Activated naive CD8-positive, alpha-beta T cell (primary cell): ENCODE measurements at regions not wholly inside any gene's neighbourhood (a gene's known extent, or its start where the extent isn't known, plus 50 kb on each side); places are given as distances from the start of the nearest gene placed in this dataset.
"Not testable (repeated sequence)": the region's sequence is repeated elsewhere in the genome, so short reads cannot be mapped to it uniquely, and the experiment has no call there.

Experiments
- H3K27ac Mint-ChIP-seq: one replicate; pipeline ENCODE4 v1.8.0; 2021; ENCODE audit warnings: mixed read lengths
- H3K27me3 Mint-ChIP-seq: one replicate; pipeline ENCODE4 v1.8.0; 2021; ENCODE audit warnings: mixed read lengths
- H3K36me3 Mint-ChIP-seq: one replicate; pipeline ENCODE4 v1.8.0; 2021; ENCODE audit warnings: mixed read lengths
- H3K4me1 Mint-ChIP-seq: one replicate; pipeline ENCODE4 v1.8.0; 2021; ENCODE audit warnings: low read depth, mixed read lengths
- H3K4me3 Mint-ChIP-seq: one replicate; pipeline ENCODE4 v1.8.0; 2021; ENCODE audit warnings: mild to moderate bottlenecking, mixed read lengths
- H3K9me3 Mint-ChIP-seq: one replicate; pipeline ENCODE4 v1.8.0; 2021; ENCODE audit warnings: low read depth, mixed read lengths

GRCh38 chr9:101916948-101917347 lies 178.5 kb upstream of the GRIN3A start:
- H3K4me1 Mint-ChIP-seq: not testable (repeated sequence)

DNA sequence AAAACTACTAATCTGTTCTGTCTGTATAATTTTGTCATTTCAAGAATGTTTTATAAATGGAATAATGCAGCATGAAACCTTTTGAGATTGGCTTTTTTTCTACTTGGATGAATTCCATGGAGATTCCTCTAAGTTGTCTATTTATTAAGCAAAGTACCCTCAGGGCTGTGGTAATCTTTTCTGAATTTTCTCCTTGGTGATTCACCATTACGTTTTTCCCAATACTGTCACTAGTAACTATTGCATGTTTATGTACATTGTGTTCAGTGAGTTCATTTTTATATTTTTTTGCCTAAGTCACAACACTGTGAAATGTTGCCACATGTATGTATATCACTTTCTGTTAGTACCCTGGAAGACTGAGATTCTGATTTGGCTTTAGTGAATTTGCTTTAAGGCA lies 177.0 kb upstream of the GRIN3A start:
- Mint-ChIP-seq H3K9me3 (no peaks in the 10 kb centered on the region), H3K36me3 (no peaks in the 10 kb centered on the region), H3K4me1 (no peaks in the 10 kb centered on the region), H3K4me3 (no peak overlapping the region), H3K27ac (no peak overlapping the region), H3K27me3 (no peaks in the 10 kb centered on the region)

More at GRCh38 chr9:101916948-101917347, 178.5 kb upstream of the GRIN3A start:
- not testable (repeated sequence) for H3K27me3 Mint-ChIP-seq, H3K36me3 Mint-ChIP-seq, H3K9me3 Mint-ChIP-seq, H3K27ac Mint-ChIP-seq, H3K4me3 Mint-ChIP-seq

DNA sequence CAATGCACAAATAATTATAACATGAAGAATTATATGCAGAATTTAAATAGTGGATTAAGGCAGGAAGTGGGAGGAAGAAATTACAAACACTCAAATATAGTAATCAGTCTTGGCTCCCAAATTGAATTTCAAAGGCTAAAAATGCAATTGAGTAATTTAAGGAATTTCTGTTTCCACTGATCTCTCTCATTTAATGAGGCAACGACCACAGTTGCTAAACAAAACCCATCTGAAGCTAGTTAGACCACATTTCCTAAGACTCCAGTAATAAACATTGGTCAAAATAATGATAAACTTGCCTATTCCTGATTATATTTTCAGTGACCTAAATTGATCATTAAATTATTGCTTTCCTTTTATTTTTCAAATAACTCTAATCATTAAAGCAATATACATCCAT lies 174.3 kb upstream of the GRIN3A start:
- no peak overlapping the region for H3K27ac Mint-ChIP-seq
- H3K4me3 Mint-ChIP-seq: no peak overlapping the region
- H3K9me3 Mint-ChIP-seq: peaks cover 2% of the 10 kb centered on the region
- H3K27me3 Mint-ChIP-seq: no peaks in the 10 kb centered on the region
- H3K4me1 Mint-ChIP-seq: no peaks in the 10 kb centered on the region
- H3K36me3 Mint-ChIP-seq: no peaks in the 10 kb centered on the region

DNA sequence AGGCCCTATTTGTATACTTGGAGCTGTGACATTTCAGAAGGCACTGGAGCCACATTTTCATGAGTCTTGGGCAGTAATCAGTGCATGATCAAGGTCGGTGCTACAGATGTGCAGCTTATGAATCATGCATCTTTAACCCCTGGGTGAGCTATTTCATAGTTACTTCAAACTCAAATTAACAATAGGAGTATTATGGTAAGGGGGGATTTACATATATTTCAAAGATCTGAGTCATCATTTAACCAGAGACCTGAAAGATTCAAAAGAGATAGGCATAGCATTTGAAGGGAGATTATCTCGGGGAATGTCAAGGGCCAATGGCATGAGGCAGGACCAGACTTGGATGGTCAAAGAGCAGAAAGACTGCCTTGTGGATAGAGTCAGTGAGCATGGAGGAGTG lies 169.0 kb upstream of the GRIN3A start:
- Mint-ChIP-seq H3K36me3 (no peaks in the 10 kb centered on the region), H3K27ac (no peak overlapping the region), H3K4me3 (no peak overlapping the region), H3K27me3 (no peaks in the 10 kb centered on the region), H3K4me1 (no peaks in the 10 kb centered on the region), H3K9me3 (peaks cover 4% of the 10 kb centered on the region)

DNA sequence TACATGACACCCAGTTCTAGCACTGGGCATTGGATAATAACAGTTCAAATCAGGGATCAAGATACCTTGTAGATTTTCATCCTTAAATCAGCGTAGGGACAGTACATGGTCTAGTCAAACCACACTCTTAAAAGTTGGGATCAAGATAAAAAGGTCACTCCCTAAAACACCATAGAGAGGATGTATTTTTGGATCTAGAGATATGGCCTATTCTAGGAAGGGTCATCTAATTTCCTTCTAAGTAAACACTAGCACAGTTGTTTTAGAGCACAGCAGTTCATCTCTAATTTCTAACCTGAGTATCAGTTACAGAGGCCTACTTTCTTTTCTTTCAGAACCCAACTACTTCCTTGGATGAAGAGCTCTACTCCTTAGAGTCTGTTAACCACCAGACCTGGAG lies 166.4 kb upstream of the GRIN3A start:
- Mint-ChIP-seq H3K27ac (no peak overlapping the region), H3K9me3 (peaks cover 4% of the 10 kb centered on the region), H3K36me3 (no peaks in the 10 kb centered on the region), H3K27me3 (no peaks in the 10 kb centered on the region), H3K4me3 (no peak overlapping the region), H3K4me1 (no peaks in the 10 kb centered on the region)

DNA sequence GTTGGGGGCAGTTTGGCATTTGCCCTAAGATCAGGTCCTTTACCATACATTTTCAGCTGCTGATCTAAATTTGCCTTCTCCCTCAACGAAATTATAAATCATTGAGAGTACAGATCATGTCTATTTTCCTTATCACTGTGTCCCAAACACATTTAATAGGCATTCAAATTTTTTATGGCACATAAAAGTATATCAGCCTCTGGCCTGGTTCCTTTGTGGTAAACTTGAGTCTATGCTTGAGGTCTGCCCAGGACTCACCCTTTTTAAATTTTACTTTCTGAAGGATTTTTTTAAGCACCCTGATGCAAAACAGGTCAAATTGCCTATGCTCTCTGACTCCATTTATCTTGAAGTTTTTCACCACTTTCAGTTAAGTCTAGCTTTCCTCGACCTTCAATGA lies 163.6 kb upstream of the GRIN3A start:
- Mint-ChIP-seq H3K4me1 (no peaks in the 10 kb centered on the region), H3K9me3 (no peaks in the 10 kb centered on the region), H3K27ac (no peak overlapping the region), H3K36me3 (no peaks in the 10 kb centered on the region), H3K27me3 (no peaks in the 10 kb centered on the region), H3K4me3 (no peak overlapping the region)

DNA sequence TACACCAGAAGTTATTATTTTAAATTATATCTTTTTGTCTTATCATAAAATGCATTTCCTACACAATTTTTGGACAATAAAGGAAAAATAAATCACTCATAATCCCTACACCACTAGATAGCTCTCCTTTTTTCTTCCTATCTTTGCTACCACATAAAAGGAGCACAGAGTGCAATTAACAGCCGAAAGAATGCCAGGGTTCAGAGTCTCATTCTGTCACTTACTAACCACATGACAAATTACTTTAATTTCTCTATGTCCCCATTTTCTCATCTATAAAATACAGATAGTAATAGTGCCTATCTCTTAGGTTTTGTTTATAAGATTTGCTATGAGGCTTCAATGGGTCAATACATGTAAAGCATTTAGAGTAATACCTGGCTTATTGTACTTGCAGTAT lies 158.7 kb upstream of the GRIN3A start:
- Mint-ChIP-seq H3K36me3 (no peaks in the 10 kb centered on the region), H3K27ac (no peak overlapping the region), H3K4me1 (no peaks in the 10 kb centered on the region), H3K27me3 (no peaks in the 10 kb centered on the region), H3K9me3 (no peaks in the 10 kb centered on the region), H3K4me3 (no peak overlapping the region)

GRCh38 chr9:101893661-101894646 lies 155.5 kb upstream of the GRIN3A start:
- H3K4me3 Mint-ChIP-seq: no peak overlapping the region
- no peaks in the 10 kb centered on the region for H3K4me1 Mint-ChIP-seq
- no peak overlapping the region for H3K27ac Mint-ChIP-seq
- no peaks in the 10 kb centered on the region for H3K9me3 Mint-ChIP-seq
- no peaks in the 10 kb centered on the region for H3K27me3 Mint-ChIP-seq
- H3K36me3 Mint-ChIP-seq: no peaks in the 10 kb centered on the region

DNA sequence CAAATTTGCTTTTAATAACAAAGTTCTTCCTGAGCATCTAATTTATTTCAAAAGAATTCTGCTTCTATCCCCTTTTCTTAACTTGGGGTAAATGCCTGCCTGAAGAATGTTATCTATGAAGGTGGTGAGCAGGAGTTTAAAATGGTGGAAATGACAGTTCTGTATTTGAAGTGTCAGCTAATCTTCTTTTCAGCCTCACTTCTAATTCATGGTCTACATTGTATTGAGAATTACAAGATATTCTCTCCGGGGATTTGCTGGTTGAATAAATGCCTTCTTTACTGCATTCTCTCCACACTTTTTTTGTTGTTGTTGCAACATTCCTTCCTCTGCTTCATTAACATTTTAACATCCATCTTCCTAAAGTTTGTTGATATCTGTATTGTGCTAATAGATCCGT lies 143.1 kb upstream of the GRIN3A start:
- H3K4me3 Mint-ChIP-seq: no peak overlapping the region

DNA sequence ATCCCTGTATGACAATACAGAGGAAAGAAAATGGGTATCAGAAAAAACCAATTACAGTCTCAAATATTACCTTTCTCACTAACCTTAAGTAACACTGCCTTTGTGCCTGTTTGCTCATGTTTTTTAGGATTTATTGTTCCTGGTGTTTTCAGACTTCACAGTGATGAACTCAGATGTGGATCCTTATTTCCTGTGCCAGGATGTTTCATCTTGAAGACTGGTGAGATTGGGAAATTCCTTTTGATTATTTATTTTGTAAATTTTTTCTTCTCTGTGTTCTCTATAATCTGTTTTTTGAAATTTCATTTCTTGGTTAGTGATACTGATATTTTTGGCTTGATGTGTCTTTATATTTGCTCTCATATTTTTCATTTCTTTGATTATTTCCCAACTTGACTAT lies 142.4 kb upstream of the GRIN3A start:
- Mint-ChIP-seq H3K27me3 (peaks cover 1% of the 10 kb centered on the region), H3K4me1 (no peaks in the 10 kb centered on the region), H3K9me3 (no peaks in the 10 kb centered on the region), H3K27ac (no peak overlapping the region), H3K36me3 (no peaks in the 10 kb centered on the region), H3K4me3 (no peak overlapping the region)

More for the DNA sequence above, 143.1 kb upstream of the GRIN3A start:
- no peaks in the 10 kb centered on the region for H3K4me1 Mint-ChIP-seq
- H3K36me3 Mint-ChIP-seq: no peaks in the 10 kb centered on the region
- peaks cover 1% of the 10 kb centered on the region for H3K27me3 Mint-ChIP-seq
- no peaks in the 10 kb centered on the region for H3K9me3 Mint-ChIP-seq
- H3K27ac Mint-ChIP-seq: no peak overlapping the region

DNA sequence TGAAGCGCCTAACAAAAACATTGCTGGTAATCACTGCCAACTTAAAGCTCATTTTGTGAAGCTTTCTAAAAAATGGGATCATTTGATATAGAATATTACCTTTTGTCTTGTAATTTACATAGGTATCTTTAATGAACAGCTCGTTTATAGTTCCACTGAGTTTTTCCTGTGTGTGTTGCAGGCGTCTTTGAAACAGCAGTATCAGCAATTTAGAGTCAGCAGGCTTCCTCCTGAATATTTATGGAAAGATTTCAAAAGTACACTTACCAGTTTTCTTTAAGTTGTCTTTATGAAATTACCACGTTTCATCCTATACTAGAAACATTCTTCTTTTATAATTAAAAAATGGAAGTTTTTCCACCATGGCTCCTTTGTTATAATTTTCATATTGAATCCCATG lies 140.3 kb upstream of the GRIN3A start:
- peaks cover 1% of the 10 kb centered on the region for H3K27me3 Mint-ChIP-seq
- H3K27ac Mint-ChIP-seq: no peak overlapping the region
- no peaks in the 10 kb centered on the region for H3K9me3 Mint-ChIP-seq
- H3K36me3 Mint-ChIP-seq: no peaks in the 10 kb centered on the region
- no peaks in the 10 kb centered on the region for H3K4me1 Mint-ChIP-seq
- no peak overlapping the region for H3K4me3 Mint-ChIP-seq

GRCh38 chr9:101877439-101877838 lies 139.0 kb upstream of the GRIN3A start:
- H3K4me3 Mint-ChIP-seq: no peak overlapping the region
- H3K27ac Mint-ChIP-seq: no peak overlapping the region
- H3K27me3 Mint-ChIP-seq: peaks cover 1% of the 10 kb centered on the region
- H3K36me3 Mint-ChIP-seq: no peaks in the 10 kb centered on the region
- no peaks in the 10 kb centered on the region for H3K9me3 Mint-ChIP-seq
- H3K4me1 Mint-ChIP-seq: no peaks in the 10 kb centered on the region

DNA sequence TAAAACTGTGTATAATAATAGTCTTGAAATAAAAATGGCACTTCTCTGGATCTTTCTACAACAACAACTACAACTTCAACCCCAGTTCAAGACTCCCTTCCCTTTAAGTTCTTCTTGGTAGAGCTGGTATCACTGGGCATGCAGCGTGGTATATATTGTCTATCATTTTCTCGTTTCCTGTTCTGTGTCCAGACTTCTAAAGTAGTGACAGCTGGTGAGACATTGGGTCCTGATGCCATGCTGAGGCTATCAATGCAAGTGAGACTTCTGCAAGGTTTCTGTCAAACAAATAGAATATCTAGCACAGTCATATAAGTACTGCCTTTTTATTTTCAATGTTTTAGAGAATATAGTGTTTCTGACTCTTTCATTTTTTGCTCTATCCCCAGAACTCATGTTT lies 123.0 kb upstream of the GRIN3A start:
- Mint-ChIP-seq H3K4me1 (no peaks in the 10 kb centered on the region), H3K4me3 (no peak overlapping the region), H3K27ac (no peak overlapping the region), H3K36me3 (no peaks in the 10 kb centered on the region), H3K27me3 (no peaks in the 10 kb centered on the region), H3K9me3 (no peaks in the 10 kb centered on the region)

DNA sequence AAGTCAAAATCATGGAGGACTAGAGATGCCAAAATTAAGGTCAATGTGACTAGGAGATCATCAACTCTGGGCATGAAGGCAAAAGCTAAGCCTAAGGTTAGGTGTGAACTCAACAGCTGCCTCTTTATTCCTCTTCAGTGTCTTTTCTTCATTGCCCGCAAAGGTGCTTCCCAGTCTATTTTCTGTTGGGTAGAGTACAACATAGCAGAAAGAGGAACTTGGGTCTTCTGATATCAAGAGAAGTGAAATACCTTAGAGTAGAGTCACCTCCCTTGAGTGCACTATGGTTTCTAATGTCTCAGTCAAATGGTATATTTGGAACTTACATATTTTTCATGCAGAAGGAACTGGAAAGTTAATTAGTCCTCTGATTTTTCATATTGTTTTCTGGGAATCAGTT lies 122.5 kb upstream of the GRIN3A start:
- H3K9me3 Mint-ChIP-seq: no peaks in the 10 kb centered on the region
- no peak overlapping the region for H3K27ac Mint-ChIP-seq
- no peaks in the 10 kb centered on the region for H3K4me1 Mint-ChIP-seq
- H3K27me3 Mint-ChIP-seq: no peaks in the 10 kb centered on the region
- H3K36me3 Mint-ChIP-seq: no peaks in the 10 kb centered on the region
- H3K4me3 Mint-ChIP-seq: no peak overlapping the region

DNA sequence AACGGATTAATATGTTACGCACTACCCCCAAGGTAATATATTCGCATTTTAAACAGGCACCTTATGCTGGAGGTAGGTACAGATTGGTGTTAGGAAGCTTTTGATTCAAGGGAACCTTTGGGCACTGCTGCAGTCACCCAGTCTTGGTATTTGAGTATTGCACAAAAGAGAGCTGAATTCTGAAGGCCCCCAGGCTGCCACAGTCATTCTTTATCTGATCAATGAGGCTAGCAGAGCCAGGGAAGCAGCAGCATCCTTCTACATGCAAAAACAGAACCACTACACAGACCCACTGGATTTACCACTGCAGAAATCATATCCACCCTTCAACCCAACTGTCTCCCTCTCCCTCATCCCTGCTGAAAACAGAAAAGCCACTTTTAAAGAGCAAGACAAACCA lies 121.2 kb upstream of the GRIN3A start:
- Mint-ChIP-seq H3K36me3 (no peaks in the 10 kb centered on the region), H3K9me3 (no peaks in the 10 kb centered on the region), H3K27ac (no peak overlapping the region), H3K27me3 (no peaks in the 10 kb centered on the region), H3K4me3 (no peak overlapping the region), H3K4me1 (no peaks in the 10 kb centered on the region)

DNA sequence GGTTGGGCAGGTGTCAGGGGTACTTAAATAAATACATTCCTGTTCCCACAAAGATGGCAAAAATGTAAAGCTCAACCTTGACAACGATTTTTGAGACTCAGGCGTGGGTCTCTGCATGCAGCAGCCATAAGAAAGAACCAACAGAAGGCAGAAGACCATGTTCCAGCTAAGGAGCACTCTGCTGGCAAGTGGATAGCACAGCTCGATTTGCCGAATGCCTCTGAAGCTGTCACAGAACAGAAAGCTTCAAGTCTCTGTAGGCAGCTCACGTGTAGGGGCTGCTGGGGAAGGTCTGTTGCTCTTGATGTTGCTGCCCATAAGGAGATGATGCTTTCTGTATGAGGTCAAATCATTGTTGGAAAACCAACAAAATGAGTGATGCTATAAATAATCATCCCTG lies 119.6 kb upstream of the GRIN3A start:
- Mint-ChIP-seq H3K36me3 (no peaks in the 10 kb centered on the region), H3K9me3 (no peaks in the 10 kb centered on the region), H3K27ac (no peak overlapping the region), H3K4me1 (no peaks in the 10 kb centered on the region), H3K27me3 (no peaks in the 10 kb centered on the region), H3K4me3 (no peak overlapping the region)
